Body of pancreas (tissue), 4 donors: ENCODE measurements at regions not wholly inside any gene's neighbourhood (a gene's known extent, or its start where the extent isn't known, plus 50 kb on each side); places are given as distances from the start of the nearest gene placed in this dataset.

ENCODE experiments used
- ATAC-seq: fragments of 150-250 bp; one replicate; pipeline ENCODE4 v1.9.1; 2016
- DNase-seq, 4 donors: peaks; one replicate each; pipeline ENCODE4 v3.0.0-alpha.2; 2019
- H3K27ac ChIP-seq, 4 donors: fragments of 200-600 bp; sonication (generic); 1 replicate in 3 of 4; 2 replicates in 1 of 4; pipeline versions ENCODE4 v1.5.1 to v1.6.1; 2016 to 2019; ENCODE audit warnings: mild to moderate bottlenecking in 1 of 4, mixed read lengths in 1 of 4, moderate library complexity in 1 of 4
- H3K27me3 ChIP-seq, 2 donors: fragments of 200-600 bp; sonication (generic); one replicate each; pipeline ENCODE4 v1.6.0; 2016; ENCODE audit warnings: mild to moderate bottlenecking in 1 of 2
- H3K36me3 ChIP-seq, 2 donors: fragments of 200-600 bp; sonication (generic); replicated peaks in 1 of 2; 2 replicates each; pipeline ENCODE4 v1.5.1; 2016; ENCODE audit warnings: low read depth in 2 of 2; ENCODE audit not compliant: insufficient read depth in 1 of 2
- H3K4me1 ChIP-seq: fragments of 200-600 bp; sonication (generic); one replicate; pipeline ENCODE4 v1.6.0; 2016
- H3K4me3 ChIP-seq, 2 donors: fragments of 200-600 bp; sonication (generic); 1 replicate in 1 of 2; 2 replicates in 1 of 2; pipeline ENCODE4 v1.5.1; 2016 to 2019
- H3K9me3 ChIP-seq, 3 donors: fragments of 200-600 bp; sonication (generic); 1 replicate in 2 of 3; 2 replicates in 1 of 3; pipeline ENCODE4 v1.5.1; 2016
- CTCF ChIP-seq, 7 experiments: fragments of 450-650 bp in 4 of 7; fragments of 200-600 bp in 3 of 7; sonication (generic) in 3 of 7; IDR thresholded peaks; one replicate each; pipeline ENCODE4 v1.5.1; 2016 to 2019; ENCODE audit warnings: antibody characterized with exemption in 7 of 7
- POLR2A ChIP-seq, 3 donors: fragments of 450-650 bp; IDR thresholded peaks; one replicate each; pipeline ENCODE4 v1.6.1; 2016; ENCODE audit warnings: antibody characterized with exemption in 3 of 3, mild to moderate bottlenecking in 2 of 3
- WGBS, 2 donors: methylation state at CpG; one replicate each; pipeline ENCODE4 v1.1.5; 2017; 5-methylcytosine and 5-hydroxymethylcytosine counted together
- intact Hi-C: fragments of 100-400 bp; cut with DNase I; formaldehyde crosslinking; loops from one replicate; pipeline ENCODE4 v1.15.1; 2023

DNA sequence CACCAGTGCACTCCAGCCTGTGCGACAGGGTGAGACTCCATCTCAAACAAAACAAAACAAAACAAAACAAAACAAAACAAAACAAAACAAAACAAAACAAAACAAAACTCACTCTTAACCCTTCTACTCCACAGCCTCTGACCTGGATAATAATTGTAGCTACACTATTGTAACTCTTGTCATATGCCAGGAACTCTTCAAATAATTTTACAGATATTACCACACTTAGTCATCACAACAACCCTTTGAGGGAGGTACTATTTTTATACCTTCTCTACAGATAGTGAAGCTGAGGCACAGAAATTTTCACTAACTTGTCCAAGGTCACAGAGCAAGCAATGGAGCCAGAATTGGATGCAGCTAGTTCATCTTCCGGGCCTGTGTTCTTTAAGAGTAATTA is 547.8 kb downstream of the ADGRL2 start:
- no peaks in the 10 kb centered on the region for H3K36me3 ChIP-seq
- no peaks in the 10 kb centered on the region for H3K4me1 ChIP-seq
- 82 to 84% methylated on average over 2 of the region's 2 CpGs for WGBS, 2 donors

GRCh38 chr1:82346141-82346540 is 545.4 kb downstream of the ADGRL2 start:
- no peaks in the 10 kb centered on the region for H3K4me1 ChIP-seq
- intact Hi-C loops: no loop called here
- no peak overlapping the region for H3K4me3 ChIP-seq
- DNase-seq (no peak), ATAC-seq (no peak)
- no peaks in the 10 kb centered on the region for H3K9me3 ChIP-seq
- no peaks in the 10 kb centered on the region for H3K36me3 ChIP-seq
- no peak overlapping the region for H3K27ac ChIP-seq
- H3K27me3 ChIP-seq: no peaks in the 10 kb centered on the region
- TF ChIP-seq CTCF (IDR thresholded peaks at IDR 0.05): no peak
- TF ChIP-seq POLR2A (IDR thresholded peaks at IDR 0.05): no peak
- 67% methylated on average over 4 of the region's 4 CpGs for WGBS, 2 donors

More for the DNA sequence above, 547.8 kb downstream of the ADGRL2 start:
- intact Hi-C loops: no loop called here
- Histone ChIP-seq H3K4me3 (no peak overlapping the region), H3K27me3 (no peaks in the 10 kb centered on the region), H3K27ac (no peak overlapping the region), H3K9me3 (no peaks in the 10 kb centered on the region)
- no peak for ATAC-seq
- DNase-seq: no peak
- TF ChIP-seq CTCF (IDR thresholded peaks at IDR 0.05): no peak
- no peak for TF ChIP-seq POLR2A (IDR thresholded peaks at IDR 0.05)

DNA sequence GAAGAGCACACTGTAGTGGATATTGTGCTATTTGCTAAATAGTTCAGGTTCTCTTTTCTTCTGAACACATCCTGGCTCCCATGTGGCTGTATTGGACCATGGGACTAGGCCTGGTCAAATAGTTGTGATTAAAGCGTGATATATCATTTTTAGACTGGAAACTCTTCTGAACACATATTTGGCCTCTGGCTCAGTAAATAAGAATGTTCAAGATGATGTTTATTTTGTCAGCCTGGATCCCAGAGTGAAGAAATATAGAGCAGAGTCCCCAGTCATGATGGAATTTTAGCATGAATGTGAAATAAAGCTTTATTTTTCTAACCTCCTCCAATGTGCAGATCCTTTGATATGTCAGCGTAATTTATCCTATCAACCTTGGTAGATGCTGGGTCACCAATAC is 542.6 kb downstream of the ADGRL2 start:
- no peak for TF ChIP-seq CTCF (IDR thresholded peaks at IDR 0.05)
- no peak for TF ChIP-seq POLR2A (IDR thresholded peaks at IDR 0.05)
- Histone ChIP-seq H3K4me1 (no peaks in the 10 kb centered on the region), H3K4me3 (no peak overlapping the region), H3K27ac (no peak overlapping the region), H3K27me3 (no peaks in the 10 kb centered on the region), H3K9me3 (no peaks in the 10 kb centered on the region), H3K36me3 (no peaks in the 10 kb centered on the region)
- intact Hi-C loops: no loop called here
- DNase-seq: no peak
- 57 to 67% methylated on average over 2 of the region's 2 CpGs for WGBS, 2 donors
- ATAC-seq: no peak

DNA sequence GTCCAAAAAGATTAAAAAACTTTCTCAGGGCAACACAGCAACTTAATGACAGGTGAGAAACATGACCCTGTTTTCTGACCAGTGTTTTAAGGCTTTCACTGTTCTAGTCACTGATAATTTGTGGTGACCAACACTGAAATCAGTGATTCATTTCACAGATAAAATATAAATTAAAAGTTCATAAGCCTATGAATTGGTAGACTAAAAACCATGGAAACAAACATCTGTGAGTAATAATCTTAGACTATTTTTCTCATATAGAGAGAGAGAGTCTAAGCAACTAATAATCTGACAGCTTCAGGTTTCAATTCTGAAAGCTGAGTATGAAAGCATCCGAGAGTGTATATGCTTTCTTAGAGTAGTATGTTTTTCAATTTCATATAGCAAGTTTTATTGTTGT is 536.9 kb downstream of the ADGRL2 start:
- DNase-seq (no peak), ATAC-seq (no peak)
- 67 to 73% methylated on average over 1 of the region's 1 CpG for WGBS, 2 donors
- Histone ChIP-seq H3K4me1 (no peaks in the 10 kb centered on the region), H3K36me3 (no peaks in the 10 kb centered on the region), H3K9me3 (no peaks in the 10 kb centered on the region), H3K4me3 (no peak overlapping the region), H3K27me3 (no peaks in the 10 kb centered on the region), H3K27ac (no peak overlapping the region)
- intact Hi-C loops: no loop called here
- TF ChIP-seq CTCF (IDR thresholded peaks at IDR 0.05): no peak
- no peak for TF ChIP-seq POLR2A (IDR thresholded peaks at IDR 0.05)

DNA sequence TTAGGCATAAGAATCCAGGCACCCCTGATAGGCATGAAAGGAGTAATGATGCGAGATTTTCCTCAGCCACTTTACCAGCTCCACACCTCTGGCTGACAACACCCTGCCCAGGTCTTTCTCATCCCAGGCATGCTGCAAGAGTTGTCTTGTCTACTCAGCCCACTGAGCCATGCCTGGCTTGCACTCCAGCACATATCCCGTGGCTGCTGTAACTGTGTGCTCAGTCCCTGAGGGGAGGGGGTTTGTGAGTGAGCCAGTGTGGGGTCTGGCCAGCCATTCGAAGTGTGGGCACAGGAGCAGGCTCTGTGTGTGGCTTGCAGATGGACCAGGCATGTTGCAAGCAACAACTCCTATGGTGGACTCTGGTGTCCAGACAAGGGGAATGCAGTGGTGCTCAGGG is 529.6 kb downstream of the ADGRL2 start:
- Histone ChIP-seq H3K27me3 (no peaks in the 10 kb centered on the region), H3K4me1 (no peaks in the 10 kb centered on the region), H3K27ac (no peak overlapping the region), H3K4me3 (no peak overlapping the region), H3K36me3 (no peaks in the 10 kb centered on the region), H3K9me3 (no peaks in the 10 kb centered on the region)
- 86 to 94% methylated on average over 1 to 2 of the region's 3 CpGs for WGBS, 2 donors
- intact Hi-C loops: no loop called here
- no peak for TF ChIP-seq CTCF (IDR thresholded peaks at IDR 0.05)
- no peak for TF ChIP-seq POLR2A (IDR thresholded peaks at IDR 0.05)
- ATAC-seq (no peak), DNase-seq (no peak)
